ENCODE measurements at regions not wholly inside any gene's neighbourhood (a gene's known extent, or its start where the extent isn't known, plus 50 kb on each side); places are given as distances from the start of the nearest gene placed in this dataset.

DNA sequence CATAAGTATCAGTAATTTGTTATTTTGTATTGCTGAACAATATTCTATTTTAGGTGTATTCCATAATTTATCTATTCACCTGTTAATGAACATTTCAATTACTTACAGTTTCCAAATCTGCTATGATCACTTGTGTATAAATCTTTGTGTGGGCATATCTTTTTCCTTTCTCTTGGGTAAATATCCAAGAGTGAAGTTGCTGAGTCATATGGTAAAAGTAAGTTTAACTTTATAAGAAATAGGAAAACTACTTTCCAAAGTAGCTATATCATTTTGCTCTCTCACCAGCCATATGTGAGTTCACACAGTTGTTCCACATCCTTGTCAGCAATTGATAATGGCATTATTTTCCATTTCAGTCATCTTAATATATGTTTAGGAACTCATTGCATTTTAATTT is 66.6 kb upstream of the KITLG start:
- TF ChIP-seq, protein P1, sequence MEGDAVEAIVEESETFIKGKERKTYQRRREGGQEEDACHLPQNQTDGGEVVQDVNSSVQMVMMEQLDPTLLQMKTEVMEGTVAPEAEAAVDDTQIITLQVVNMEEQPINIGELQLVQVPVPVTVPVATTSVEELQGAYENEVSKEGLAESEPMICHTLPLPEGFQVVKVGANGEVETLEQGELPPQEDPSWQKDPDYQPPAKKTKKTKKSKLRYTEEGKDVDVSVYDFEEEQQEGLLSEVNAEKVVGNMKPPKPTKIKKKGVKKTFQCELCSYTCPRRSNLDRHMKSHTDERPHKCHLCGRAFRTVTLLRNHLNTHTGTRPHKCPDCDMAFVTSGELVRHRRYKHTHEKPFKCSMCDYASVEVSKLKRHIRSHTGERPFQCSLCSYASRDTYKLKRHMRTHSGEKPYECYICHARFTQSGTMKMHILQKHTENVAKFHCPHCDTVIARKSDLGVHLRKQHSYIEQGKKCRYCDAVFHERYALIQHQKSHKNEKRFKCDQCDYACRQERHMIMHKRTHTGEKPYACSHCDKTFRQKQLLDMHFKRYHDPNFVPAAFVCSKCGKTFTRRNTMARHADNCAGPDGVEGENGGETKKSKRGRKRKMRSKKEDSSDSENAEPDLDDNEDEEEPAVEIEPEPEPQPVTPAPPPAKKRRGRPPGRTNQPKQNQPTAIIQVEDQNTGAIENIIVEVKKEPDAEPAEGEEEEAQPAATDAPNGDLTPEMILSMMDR (IDR thresholded peaks at IDR 0.05) = no peak

DNA sequence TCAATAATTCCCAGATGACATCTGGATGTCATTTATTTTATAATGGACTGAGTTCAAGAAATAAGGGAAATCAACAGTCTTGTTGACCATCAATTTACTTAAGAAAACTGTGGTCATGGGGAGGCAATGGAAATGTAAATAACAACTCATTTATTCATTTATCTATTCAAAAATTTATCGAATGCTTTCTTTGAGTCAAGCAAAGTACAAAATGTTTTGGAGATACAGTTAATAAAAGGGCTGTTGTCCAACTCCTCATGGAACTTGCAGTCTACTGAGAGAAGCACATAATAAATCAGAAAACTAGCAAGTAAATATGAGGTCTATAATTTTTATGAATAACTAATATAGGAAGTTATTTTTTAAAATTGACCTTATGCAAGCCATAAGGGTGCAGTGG is 65.5 kb upstream of the KITLG start:
- TF ChIP-seq, protein P1 (IDR thresholded peaks at IDR 0.05) = no peak

DNA sequence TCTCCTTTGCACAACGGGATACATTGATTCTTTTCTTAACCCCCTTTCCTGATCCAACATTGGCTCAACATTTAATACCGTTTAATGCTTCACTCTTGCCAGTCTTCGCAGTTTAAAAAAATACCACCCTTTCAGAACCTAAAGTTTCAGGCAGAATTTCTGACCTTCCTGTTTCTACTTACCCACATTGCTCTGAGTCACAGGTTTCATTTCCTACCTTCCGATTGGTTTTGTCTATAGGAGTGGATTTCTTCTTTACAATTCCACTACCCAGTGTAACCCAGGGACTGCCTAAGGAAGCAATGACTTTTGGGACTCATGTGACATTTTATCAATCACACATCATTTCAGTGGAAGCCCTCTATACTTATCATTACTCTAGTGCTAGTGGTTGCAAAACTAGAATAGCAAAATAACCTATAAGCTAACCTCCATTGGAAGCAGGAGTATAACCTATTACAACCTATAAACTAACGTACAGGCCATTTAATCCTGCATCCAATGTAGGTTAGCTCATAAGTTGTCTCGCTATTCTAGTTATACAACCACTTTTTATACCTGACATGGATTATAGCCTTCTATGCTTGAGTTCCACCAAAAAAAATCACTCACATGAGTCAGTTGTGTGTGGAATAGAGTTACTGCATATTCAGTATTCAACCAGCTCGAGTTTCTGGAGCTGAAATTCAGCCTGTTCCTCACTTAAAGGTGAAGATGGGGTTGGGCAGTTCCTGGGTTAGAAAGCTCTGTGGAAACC is 64.9 kb upstream of the KITLG start:
- TF ChIP-seq, protein P1 (IDR thresholded peaks at IDR 0.05) = no peak

DNA sequence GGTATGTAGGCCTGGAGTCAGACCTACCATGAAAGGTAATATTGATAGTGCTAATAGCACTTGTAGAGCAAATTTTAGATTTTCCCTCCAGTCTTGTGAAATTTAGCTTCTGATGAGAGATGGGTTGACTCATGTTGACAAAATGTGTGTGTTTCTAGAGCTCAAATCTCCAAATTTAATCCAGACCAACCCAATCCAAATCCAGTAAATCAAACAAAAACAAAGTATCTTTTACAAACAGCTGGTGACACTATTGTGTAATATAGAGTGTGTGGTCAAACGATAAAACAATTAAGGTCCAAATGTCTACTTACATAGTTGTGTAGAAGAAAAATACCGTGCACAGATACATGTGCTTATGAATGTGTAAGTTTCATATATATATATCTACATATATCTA is 63.4 kb upstream of the KITLG start:
- TF ChIP-seq, protein P1 (IDR thresholded peaks at IDR 0.05) = no peak

DNA sequence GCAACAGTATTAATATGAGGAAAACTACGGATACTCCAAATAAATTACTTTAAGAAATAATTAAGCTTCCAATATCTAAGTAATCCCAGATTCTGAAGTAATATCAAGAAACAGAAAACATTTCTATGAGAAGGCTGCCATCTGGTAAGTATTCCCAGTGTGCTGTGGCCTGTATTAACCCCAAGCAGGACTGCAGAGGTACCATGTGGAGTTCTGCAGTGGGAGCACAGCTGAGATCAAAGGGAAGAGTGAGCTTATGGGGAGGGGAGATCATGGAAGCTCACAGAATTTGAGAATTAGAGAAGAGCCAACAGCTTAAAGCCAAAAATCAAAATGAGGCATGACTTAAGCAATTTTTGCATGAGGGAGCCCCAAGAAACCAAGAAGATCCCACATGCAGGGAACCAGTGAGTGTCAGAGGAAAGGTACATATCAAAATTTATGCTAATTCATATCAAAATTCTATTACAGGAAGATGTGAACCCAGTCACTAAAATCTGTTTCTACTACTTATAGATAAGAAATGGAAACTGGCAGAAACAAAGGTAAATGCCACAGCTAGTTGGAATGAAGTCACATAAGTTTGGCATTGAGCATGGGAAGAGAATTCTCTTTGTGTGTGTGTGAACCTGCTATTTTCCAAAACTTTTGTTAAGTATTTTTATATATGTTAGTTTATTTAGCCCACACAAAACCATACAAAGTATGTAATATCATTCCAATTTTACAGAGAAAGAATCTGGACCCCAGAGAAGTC is 62.6 kb upstream of the KITLG start:
- TF ChIP-seq, protein P1 (IDR thresholded peaks at IDR 0.05) = no peak

DNA sequence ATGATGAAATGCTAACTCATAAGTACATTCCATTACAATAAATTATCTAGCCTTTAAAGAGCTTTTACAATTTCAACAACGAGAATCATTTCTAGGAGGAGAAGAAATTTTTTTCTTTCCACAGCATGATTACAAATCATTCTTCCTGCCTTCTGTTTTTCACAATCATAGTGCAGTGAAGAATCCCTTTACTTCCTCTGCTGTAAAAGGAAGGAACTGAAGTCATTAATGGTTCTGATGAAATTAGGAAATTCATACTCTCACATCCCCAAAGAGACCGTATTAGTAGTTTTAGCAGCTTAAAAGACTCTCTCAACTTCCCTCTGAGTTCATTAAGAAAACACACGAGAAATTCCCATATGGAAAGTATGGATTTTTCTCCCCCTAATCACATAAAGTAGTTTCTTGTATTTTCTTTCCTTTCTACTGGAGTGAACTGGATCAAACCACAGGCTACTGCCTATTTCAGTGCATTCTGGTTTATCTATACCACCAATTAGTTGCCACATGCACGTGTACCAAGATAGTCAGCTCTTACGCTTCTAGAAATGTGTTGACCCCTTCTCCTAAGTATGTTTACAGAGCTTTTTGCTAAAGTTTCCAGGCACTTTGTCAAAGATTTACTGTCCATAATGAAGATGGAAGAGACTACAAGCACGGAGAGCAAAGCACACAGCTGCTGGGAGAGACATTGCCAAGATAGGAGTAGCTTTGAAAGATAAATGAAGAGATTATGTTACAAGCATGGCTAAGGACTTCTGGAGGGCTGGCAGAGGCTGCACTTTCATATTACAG is 58.9 kb upstream of the KITLG start:
- TF ChIP-seq, protein P1 (IDR thresholded peaks at IDR 0.05) = no peak

DNA sequence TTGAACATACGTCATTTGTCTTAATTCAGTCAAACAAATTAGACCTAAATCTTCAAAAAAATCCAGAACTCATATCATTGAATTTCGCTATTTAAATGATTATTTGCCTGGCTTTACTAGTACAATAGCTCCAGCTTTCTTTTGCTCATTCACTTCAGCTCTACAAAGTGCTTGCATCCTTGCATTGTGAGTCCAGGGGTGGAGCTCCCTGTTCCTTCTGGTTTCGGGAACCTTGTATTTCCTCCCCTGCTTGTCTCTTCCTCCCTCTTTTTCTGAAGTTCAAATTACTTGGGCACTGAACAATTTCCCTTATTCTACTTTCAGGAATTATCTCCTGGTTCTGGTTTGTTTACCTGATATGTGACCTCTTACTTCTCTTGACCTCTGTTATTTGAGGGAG is 58.1 kb upstream of the KITLG start:
- TF ChIP-seq, protein P1 (IDR thresholded peaks at IDR 0.05) = no peak
